B cell (primary cell): ENCODE measurements at regions not wholly inside any gene's neighbourhood (a gene's known extent, or its start where the extent isn't known, plus 50 kb on each side); places are given as distances from the start of the nearest gene placed in this dataset.

ENCODE experiments used
- EZH2 ChIP-seq: IDR thresholded peaks from 2 replicates; pipeline ENCODE4 v1.6.1; 2012; ENCODE audit warnings: borderline replicate concordance, low read depth, mild to moderate bottlenecking, moderate library complexity, low read length; ENCODE audit not compliant: insufficient read depth, poor library complexity, severe bottlenecking
- TF ChIP-seq, protein P1 (sequence below): fragments of 200-600 bp; IDR thresholded peaks from one replicate; pipeline ENCODE4 v1.8.0; 2022; ENCODE audit warnings: antibody characterized with exemption, mild to moderate bottlenecking

GRCh38 chr6:129778793-129779192, 68.8 kb upstream of the ARHGAP18 start:
- TF ChIP-seq, protein P1, sequence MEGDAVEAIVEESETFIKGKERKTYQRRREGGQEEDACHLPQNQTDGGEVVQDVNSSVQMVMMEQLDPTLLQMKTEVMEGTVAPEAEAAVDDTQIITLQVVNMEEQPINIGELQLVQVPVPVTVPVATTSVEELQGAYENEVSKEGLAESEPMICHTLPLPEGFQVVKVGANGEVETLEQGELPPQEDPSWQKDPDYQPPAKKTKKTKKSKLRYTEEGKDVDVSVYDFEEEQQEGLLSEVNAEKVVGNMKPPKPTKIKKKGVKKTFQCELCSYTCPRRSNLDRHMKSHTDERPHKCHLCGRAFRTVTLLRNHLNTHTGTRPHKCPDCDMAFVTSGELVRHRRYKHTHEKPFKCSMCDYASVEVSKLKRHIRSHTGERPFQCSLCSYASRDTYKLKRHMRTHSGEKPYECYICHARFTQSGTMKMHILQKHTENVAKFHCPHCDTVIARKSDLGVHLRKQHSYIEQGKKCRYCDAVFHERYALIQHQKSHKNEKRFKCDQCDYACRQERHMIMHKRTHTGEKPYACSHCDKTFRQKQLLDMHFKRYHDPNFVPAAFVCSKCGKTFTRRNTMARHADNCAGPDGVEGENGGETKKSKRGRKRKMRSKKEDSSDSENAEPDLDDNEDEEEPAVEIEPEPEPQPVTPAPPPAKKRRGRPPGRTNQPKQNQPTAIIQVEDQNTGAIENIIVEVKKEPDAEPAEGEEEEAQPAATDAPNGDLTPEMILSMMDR: no peak
- TF ChIP-seq EZH2: no peak
